Caki2 (cell line): ENCODE measurements at regions not wholly inside any gene's neighbourhood (a gene's known extent, or its start where the extent isn't known, plus 50 kb on each side); places are given as distances from the start of the nearest gene placed in this dataset.
A peak's percentile ranks its signal among the peaks of the same experiment; 100 is the strongest.

Source experiments
- DNase-seq: peaks from one replicate; pipeline ENCODE4 v3.0.0-alpha.2; 2015; ENCODE audit warnings: low read depth
- in situ Hi-C: cut with HindIII; loops from 2 replicates; pipeline ENCODE4 v1.10.0; 2016; ENCODE audit warnings: low sequenced_read_pairs, low pct_unique_long_range_greater_than_20kb, mixed read lengths

- no peak for DNase-seq
- in situ Hi-C loops, result no loop called here
Observed at GRCh38 chr4:58602022-58602421, 1491.8 kb upstream of the IGFBP7 start.

- in situ Hi-C loops, result no loop called here
- no peak for DNase-seq
Observed at GRCh38 chr4:58600290-58600689, 1490.1 kb upstream of the IGFBP7 start.

- in situ Hi-C loops, result no loop called here
- DNase-seq, result no peak
Observed at GRCh38 chr4:58590722-58591121, 1480.5 kb upstream of the IGFBP7 start.

- DNase-seq, result peak; percentile 27
- in situ Hi-C loops, result no loop called here
Observed at GRCh38 chr4:58587856-58588255, 1477.7 kb upstream of the IGFBP7 start.

- in situ Hi-C loops, result no loop called here
- no peak for DNase-seq
Observed at GRCh38 chr4:58566260-58566659, 1456.1 kb upstream of the IGFBP7 start.

- no peak for DNase-seq
- in situ Hi-C loops, result no loop called here
Observed at GRCh38 chr4:58564695-58565475, 1454.7 kb upstream of the IGFBP7 start.

GRCh38 chr4:58561170-58561569 lies 1451.0 kb upstream of the IGFBP7 start:
- DNase-seq, result no peak
- in situ Hi-C loops, result no loop called here

- no peak for DNase-seq
- in situ Hi-C loops, result no loop called here
Observed at GRCh38 chr4:58560736-58561135, 1450.6 kb upstream of the IGFBP7 start.

- in situ Hi-C loops, result no loop called here
- no peak for DNase-seq
Observed at GRCh38 chr4:58553679-58554078, 1443.5 kb upstream of the IGFBP7 start.

GRCh38 chr4:58553031-58553430 lies 1442.8 kb upstream of the IGFBP7 start:
- in situ Hi-C loops, result no loop called here
- DNase-seq, result no peak

GRCh38 chr4:58551676-58552075 lies 1441.5 kb upstream of the IGFBP7 start:
- in situ Hi-C loops, result no loop called here
- DNase-seq, result no peak

- no peak for DNase-seq
- in situ Hi-C loops, result no loop called here
Observed at GRCh38 chr4:58543465-58543864, 1433.3 kb upstream of the IGFBP7 start.

GRCh38 chr4:58541926-58542325 lies 1431.7 kb upstream of the IGFBP7 start:
- in situ Hi-C loops, result no loop called here

GRCh38 chr4:58522765-58523382 lies 1412.7 kb upstream of the IGFBP7 start:
- no peak for DNase-seq
- in situ Hi-C loops, result no loop called here

More at GRCh38 chr4:58541926-58542325, 1431.7 kb upstream of the IGFBP7 start:
- DNase-seq, result no peak

GRCh38 chr4:58515226-58515625 lies 1405.0 kb upstream of the IGFBP7 start:
- no peak for DNase-seq
- in situ Hi-C loops, result no loop called here

- no peak for DNase-seq
- in situ Hi-C loops, result no loop called here
Observed at GRCh38 chr4:58514299-58514698, 1404.1 kb upstream of the IGFBP7 start.

GRCh38 chr4:58510652-58511051 lies 1400.5 kb upstream of the IGFBP7 start:
- no peak for DNase-seq
- in situ Hi-C loops, result no loop called here

GRCh38 chr4:58507079-58507478 lies 1396.9 kb upstream of the IGFBP7 start:
- no peak for DNase-seq
- in situ Hi-C loops, result no loop called here

- in situ Hi-C loops, result no loop called here
- DNase-seq, result no peak
Observed at GRCh38 chr4:58502839-58503238, 1392.7 kb upstream of the IGFBP7 start.

GRCh38 chr4:58499182-58499581 lies 1389.0 kb upstream of the IGFBP7 start:
- DNase-seq, result no peak
- in situ Hi-C loops, result no loop called here
